ENCODE measurements at regions not wholly inside any gene's neighbourhood (a gene's known extent, or its start where the extent isn't known, plus 50 kb on each side); places are given as distances from the start of the nearest gene placed in this dataset.

DNA sequence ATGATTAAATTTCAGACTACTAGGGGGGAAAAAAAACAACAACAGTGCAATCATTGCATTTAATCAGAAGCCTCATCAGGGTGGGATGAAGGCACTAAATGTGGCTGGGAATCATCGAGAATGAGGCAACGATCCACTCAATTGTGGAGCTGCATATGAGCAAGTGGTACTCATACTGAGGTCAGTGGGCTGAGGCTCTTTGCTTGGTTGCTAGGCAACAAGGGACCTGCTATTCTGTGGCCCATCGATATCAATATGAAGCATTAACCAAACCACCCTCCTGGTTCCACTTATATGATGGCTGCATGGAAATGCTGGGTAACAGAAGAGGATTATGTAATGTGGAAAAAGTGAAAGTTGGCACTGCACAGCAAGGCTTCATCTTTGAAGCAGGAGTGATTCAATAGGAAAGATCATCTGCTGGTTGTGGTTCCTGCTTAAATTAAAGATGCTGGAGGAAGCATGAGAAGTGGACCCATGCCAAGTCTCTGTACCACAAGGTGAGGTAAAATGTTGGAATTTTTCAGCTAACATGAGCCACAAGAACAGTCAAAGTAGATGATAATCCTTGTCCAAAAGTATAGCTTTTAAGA is 159.8 kb upstream of the HMHB1 start:
- TF ChIP-seq CTCF (conservative IDR thresholded peaks at IDR 0.05 in 1 of 2, IDR thresholded peaks at IDR 0.05 in 1 of 2; ENCODE audit: low read depth in 1 of 2, low read length in 2 of 2) (no peak), EZH2 (IDR thresholded peaks at IDR 0.05; ENCODE audit: low read length, missing control alignments) (no peak)
- Histone ChIP-seq H3K4me2 (ENCODE audit: extremely low read depth, insufficient read depth, low read length) (no peak overlapping the region), H3K4me3 (replicated peaks in 1 of 4; ENCODE audit: control extremely low read depth in 1 of 4, insufficient read depth in 1 of 4, low read depth in 3 of 4, low read length in 4 of 4) (no peak overlapping the region), H2AFZ (ENCODE audit: low read length) (no peak overlapping the region), H3K36me3 (ENCODE audit: control insufficient read depth, insufficient read depth, low read length) (no peaks in the 10 kb centered on the region), H3K9me3 (ENCODE audit: control insufficient read depth, insufficient read depth, low read depth, low read length) (no peaks in the 10 kb centered on the region), H3K4me1 (ENCODE audit: control insufficient read depth, extremely low read depth, insufficient read depth, low read length) (no peaks in the 10 kb centered on the region), H3K27ac (ENCODE audit: insufficient read depth, low read length) (no peak overlapping the region), H4K20me1 (ENCODE audit: control insufficient read depth, extremely low read depth, insufficient read depth, low read length) (no peaks in the 10 kb centered on the region), H3K79me2 (ENCODE audit: control insufficient read depth, insufficient read depth, low read length) (no peaks in the 10 kb centered on the region), H3K9ac (ENCODE audit: insufficient read depth, low read length) (no peak overlapping the region), H3K27me3 (ENCODE audit: control insufficient read depth, insufficient read depth, low read length) (no peaks in the 10 kb centered on the region)
- DNase-seq (ENCODE audit: low read depth in 2 of 2) = peak in 1 of 2 donors; percentile 75

- H3K27ac ChIP-seq (ENCODE audit: insufficient read depth, low read length) = no peak overlapping the region
- H3K9ac ChIP-seq (ENCODE audit: insufficient read depth, low read length) = no peak overlapping the region
- H3K4me2 ChIP-seq (ENCODE audit: extremely low read depth, insufficient read depth, low read length) = no peak overlapping the region
- no peaks in the 10 kb centered on the region for H3K4me1 ChIP-seq (ENCODE audit: control insufficient read depth, extremely low read depth, insufficient read depth, low read length)
- no peaks in the 10 kb centered on the region for H4K20me1 ChIP-seq (ENCODE audit: control insufficient read depth, extremely low read depth, insufficient read depth, low read length)
- no peaks in the 10 kb centered on the region for H3K27me3 ChIP-seq (ENCODE audit: control insufficient read depth, insufficient read depth, low read length)
- H3K79me2 ChIP-seq (ENCODE audit: control insufficient read depth, insufficient read depth, low read length) = no peaks in the 10 kb centered on the region
- H3K9me3 ChIP-seq (ENCODE audit: control insufficient read depth, insufficient read depth, low read depth, low read length) = no peaks in the 10 kb centered on the region
- no peaks in the 10 kb centered on the region for H3K36me3 ChIP-seq (ENCODE audit: control insufficient read depth, insufficient read depth, low read length)
- no peak overlapping the region for H2AFZ ChIP-seq (ENCODE audit: low read length)
- DNase-seq (ENCODE audit: low read depth in 2 of 2) = peak in 1 of 2 donors; percentile 38
- no peak for TF ChIP-seq EZH2 (IDR thresholded peaks at IDR 0.05; ENCODE audit: low read length, missing control alignments)
- TF ChIP-seq CTCF (conservative IDR thresholded peaks at IDR 0.05 in 1 of 2, IDR thresholded peaks at IDR 0.05 in 1 of 2; ENCODE audit: low read depth in 1 of 2, low read length in 2 of 2) = no peak
- H3K4me3 ChIP-seq (replicated peaks in 1 of 4; ENCODE audit: control extremely low read depth in 1 of 4, insufficient read depth in 1 of 4, low read depth in 3 of 4, low read length in 4 of 4) = no peak overlapping the region
Observed at GRCh38 chr5:143649937-143650621, 161.9 kb upstream of the HMHB1 start.

- no peak overlapping the region for H3K9ac ChIP-seq (ENCODE audit: insufficient read depth, low read length)
- no peak for DNase-seq (ENCODE audit: low read depth in 2 of 2)
- H2AFZ ChIP-seq (ENCODE audit: low read length) = no peak overlapping the region
- H3K79me2 ChIP-seq (ENCODE audit: control insufficient read depth, insufficient read depth, low read length) = no peaks in the 10 kb centered on the region
- TF ChIP-seq EZH2 (IDR thresholded peaks at IDR 0.05; ENCODE audit: low read length, missing control alignments) (no peak), CTCF (conservative IDR thresholded peaks at IDR 0.05 in 1 of 2, IDR thresholded peaks at IDR 0.05 in 1 of 2; ENCODE audit: low read depth in 1 of 2, low read length in 2 of 2) (peak in 1 of 2 donors; percentile 9)
- H3K9me3 ChIP-seq (ENCODE audit: control insufficient read depth, insufficient read depth, low read depth, low read length) = no peaks in the 10 kb centered on the region
- H3K36me3 ChIP-seq (ENCODE audit: control insufficient read depth, insufficient read depth, low read length) = no peaks in the 10 kb centered on the region
- H3K4me2 ChIP-seq (ENCODE audit: extremely low read depth, insufficient read depth, low read length) = no peak overlapping the region
- H3K27me3 ChIP-seq (ENCODE audit: control insufficient read depth, insufficient read depth, low read length) = no peaks in the 10 kb centered on the region
- H3K27ac ChIP-seq (ENCODE audit: insufficient read depth, low read length) = no peak overlapping the region
- H4K20me1 ChIP-seq (ENCODE audit: control insufficient read depth, extremely low read depth, insufficient read depth, low read length) = no peaks in the 10 kb centered on the region
- no peaks in the 10 kb centered on the region for H3K4me1 ChIP-seq (ENCODE audit: control insufficient read depth, extremely low read depth, insufficient read depth, low read length)
- no peak overlapping the region for H3K4me3 ChIP-seq (replicated peaks in 1 of 4; ENCODE audit: control extremely low read depth in 1 of 4, insufficient read depth in 1 of 4, low read depth in 3 of 4, low read length in 4 of 4)
Observed at GRCh38 chr5:143648696-143649095, 163.3 kb upstream of the HMHB1 start.

All from fibroblast of lung (primary cell).